22Rv1 (cell line): ENCODE measurements at regions not wholly inside any gene's neighbourhood (a gene's known extent, or its start where the extent isn't known, plus 50 kb on each side); places are given as distances from the start of the nearest gene placed in this dataset.

ENCODE experiments used
- H3K27ac ChIP-seq: fragments of 450-650 bp; 2 replicates; pipeline ENCODE4 v1.5.1; 2017
- ZFX ChIP-seq: fragments of 450-650 bp; IDR thresholded peaks from 2 replicates; pipeline ENCODE4 v1.6.1; 2017; ENCODE audit warnings: antibody characterized with exemption, borderline replicate concordance
- TF ChIP-seq, protein P1 (sequence below): fragments of 450-650 bp; IDR thresholded peaks from 2 replicates; pipeline ENCODE4 v1.5.1; 2017; ENCODE audit warnings: mild to moderate bottlenecking

DNA sequence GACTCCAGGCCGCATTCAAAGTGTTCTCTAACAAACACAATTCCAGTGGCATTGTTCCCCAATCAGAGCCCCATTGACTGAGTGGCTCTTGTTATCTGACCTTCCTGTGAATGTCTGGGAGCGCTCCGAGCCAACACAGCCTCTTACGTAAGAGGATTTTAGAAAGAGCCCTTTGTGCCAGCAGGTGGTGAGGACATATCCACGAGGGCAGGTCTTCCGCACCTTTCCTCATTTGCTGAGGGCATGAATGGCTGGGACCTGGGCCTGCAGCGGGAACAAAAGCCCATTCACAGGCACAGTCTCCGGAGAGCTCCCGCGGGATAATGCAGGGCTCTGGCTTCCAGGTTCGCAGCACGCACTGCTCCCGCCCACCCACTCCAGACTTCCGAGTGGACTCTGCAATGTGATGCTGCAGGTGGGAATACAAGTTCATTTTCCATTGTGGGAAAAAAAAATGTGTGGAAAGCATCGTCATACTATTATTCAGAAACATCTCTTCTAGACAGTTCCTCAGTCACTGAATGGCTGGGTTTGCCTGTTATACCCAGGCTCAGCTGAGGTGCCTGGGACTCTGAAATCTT lies 295.0 kb upstream of the IGFBP3 start:
- TF ChIP-seq ZFX = no peak
- TF ChIP-seq, protein P1, sequence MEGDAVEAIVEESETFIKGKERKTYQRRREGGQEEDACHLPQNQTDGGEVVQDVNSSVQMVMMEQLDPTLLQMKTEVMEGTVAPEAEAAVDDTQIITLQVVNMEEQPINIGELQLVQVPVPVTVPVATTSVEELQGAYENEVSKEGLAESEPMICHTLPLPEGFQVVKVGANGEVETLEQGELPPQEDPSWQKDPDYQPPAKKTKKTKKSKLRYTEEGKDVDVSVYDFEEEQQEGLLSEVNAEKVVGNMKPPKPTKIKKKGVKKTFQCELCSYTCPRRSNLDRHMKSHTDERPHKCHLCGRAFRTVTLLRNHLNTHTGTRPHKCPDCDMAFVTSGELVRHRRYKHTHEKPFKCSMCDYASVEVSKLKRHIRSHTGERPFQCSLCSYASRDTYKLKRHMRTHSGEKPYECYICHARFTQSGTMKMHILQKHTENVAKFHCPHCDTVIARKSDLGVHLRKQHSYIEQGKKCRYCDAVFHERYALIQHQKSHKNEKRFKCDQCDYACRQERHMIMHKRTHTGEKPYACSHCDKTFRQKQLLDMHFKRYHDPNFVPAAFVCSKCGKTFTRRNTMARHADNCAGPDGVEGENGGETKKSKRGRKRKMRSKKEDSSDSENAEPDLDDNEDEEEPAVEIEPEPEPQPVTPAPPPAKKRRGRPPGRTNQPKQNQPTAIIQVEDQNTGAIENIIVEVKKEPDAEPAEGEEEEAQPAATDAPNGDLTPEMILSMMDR = no peak
- no peak overlapping the region for H3K27ac ChIP-seq

DNA sequence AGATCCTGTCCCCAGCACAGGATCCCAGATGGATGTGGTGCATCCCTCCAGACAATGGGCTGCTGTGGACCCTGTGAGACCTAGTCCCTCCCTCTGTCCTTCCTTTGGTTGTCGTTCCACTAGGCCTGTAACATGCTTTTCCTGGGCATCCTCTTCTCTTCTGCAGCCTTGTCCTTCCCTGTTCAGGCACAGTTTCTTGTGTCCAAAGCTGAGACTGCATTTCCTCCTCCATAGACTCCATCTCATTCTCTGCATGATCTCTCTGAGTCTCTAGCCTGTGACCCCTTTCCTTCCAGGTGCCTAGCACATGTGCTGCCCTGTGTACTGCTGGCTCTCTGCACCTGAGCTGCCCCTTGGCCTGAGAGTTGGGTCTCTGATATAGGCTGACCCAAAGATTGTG lies 293.5 kb upstream of the IGFBP3 start:
- H3K27ac ChIP-seq = no peak overlapping the region
- TF ChIP-seq, protein P1 = no peak
- no peak for TF ChIP-seq ZFX

DNA sequence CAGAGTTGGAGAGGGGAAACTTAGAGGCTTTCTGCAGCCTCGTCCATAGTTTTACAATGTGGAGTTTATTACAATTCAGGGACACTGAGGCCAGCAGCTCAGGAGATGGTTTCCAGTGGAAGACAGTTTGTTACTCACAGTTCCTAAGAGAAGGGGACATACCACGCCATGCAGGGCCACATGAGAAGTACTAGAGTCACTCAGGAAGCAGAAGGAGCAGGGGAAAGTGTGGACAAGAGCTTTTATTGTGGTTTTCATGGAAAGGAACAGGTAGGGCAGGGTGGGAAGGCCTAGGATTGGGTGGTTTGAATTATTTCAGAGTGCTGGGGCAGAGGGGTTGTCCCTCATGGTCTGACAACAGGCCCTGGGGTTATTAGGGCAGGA lies 292.1 kb upstream of the IGFBP3 start:
- H3K27ac ChIP-seq = no peak overlapping the region
- TF ChIP-seq, protein P1 = no peak
- TF ChIP-seq ZFX = no peak

DNA sequence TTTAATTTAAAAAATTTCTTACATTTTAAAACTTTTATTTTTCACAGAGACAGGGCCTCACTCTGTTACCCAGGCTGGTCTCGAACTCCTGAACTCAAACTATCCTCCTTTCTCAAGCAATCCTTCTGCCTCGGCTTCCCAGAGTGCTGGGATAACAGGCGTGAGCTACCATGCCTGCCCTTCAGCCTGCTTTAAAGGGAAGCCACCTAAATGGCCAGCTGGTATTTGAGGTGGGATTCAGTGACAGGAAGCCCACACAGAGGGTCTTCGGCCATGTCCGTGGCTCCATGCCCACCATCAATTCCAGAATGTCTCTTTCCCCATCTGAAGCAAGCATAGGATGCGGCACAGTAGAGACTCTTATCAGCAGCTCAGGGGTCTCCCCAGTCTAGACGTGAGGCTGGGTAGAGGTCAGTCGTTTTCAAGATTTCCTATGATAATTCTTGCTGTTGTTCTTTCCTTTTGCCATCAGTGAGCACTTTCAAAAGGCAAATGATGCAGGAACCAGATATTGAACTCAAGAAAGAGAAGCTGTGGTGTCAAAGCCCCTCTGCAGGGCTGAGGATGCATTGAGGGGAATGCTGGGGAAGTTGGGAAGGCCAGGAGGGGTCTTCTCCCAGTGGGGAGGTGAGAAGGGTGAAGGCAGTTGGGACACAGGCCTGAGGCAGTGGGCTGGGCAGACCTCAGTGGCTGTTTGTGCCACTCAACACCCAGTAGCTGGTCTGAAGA lies 291.5 kb upstream of the IGFBP3 start:
- TF ChIP-seq, protein P1 = no peak
- TF ChIP-seq ZFX = no peak
- no peak overlapping the region for H3K27ac ChIP-seq

DNA sequence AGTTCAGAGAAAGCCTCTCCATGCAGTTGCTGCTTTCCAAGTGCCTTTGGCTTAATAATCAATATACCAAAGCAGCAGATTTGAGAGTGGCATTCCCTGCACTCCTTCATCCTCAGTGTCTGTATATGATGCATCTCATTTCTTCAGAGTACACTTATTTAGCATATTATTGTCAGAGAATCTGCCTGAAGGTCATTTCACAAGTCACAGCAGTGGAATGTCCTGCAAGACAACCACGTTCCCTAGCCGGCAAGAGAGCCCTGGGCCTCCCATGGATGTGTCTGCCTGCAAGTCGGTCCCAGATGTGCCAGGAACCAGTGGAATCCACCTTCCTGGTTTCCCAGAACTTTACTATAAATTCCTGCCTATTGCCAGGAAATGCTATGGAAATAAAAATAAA lies 289.4 kb upstream of the IGFBP3 start:
- TF ChIP-seq ZFX = no peak
- TF ChIP-seq, protein P1 = no peak

DNA sequence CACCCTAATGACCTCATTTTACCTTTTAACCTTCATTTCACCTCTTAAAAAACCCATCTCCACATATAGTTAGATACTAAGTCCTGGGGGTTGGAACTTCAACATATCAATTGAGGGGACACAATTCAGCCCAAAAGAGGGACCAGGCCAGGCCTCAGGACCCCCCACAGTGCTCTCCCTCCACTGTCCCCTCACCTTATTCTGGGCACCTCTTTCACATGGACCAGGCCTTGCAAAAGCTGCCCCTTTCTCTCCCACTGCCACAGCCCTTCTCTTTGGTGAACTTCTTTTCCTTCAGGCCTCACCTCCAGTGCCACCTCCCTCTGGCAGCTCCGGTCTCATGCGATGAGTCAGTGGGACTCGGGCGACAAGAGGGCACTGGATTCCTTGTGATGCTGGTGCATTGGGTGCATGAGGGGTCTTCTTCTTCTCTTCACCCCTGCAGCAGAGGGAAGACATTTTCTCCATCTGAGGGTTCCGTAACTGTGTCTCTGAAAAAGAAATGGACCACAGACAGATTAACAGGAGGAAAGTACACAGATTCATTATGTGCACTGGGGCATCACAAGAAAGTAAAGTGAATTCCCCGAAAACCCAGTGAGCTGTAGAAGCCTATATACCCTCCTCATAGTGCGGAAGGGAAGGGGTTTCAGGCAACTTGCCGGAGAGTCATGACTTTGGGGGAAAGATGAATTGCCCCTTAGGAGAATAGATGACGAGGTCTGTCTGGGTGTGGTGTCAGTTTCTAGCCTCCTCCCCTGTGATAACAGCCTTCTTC lies 288.7 kb upstream of the IGFBP3 start:
- no peak for TF ChIP-seq ZFX
- TF ChIP-seq, protein P1 = no peak
- no peak overlapping the region for H3K27ac ChIP-seq

More for the DNA sequence above, 289.4 kb upstream of the IGFBP3 start:
- no peak overlapping the region for H3K27ac ChIP-seq
